ENCODE measurements at regions not wholly inside any gene's neighbourhood (a gene's known extent, or its start where the extent isn't known, plus 50 kb on each side); places are given as distances from the start of the nearest gene placed in this dataset.

- no peak for TF ChIP-seq POLR2A (IDR thresholded peaks at IDR 0.05)
- TF ChIP-seq, protein P1, sequence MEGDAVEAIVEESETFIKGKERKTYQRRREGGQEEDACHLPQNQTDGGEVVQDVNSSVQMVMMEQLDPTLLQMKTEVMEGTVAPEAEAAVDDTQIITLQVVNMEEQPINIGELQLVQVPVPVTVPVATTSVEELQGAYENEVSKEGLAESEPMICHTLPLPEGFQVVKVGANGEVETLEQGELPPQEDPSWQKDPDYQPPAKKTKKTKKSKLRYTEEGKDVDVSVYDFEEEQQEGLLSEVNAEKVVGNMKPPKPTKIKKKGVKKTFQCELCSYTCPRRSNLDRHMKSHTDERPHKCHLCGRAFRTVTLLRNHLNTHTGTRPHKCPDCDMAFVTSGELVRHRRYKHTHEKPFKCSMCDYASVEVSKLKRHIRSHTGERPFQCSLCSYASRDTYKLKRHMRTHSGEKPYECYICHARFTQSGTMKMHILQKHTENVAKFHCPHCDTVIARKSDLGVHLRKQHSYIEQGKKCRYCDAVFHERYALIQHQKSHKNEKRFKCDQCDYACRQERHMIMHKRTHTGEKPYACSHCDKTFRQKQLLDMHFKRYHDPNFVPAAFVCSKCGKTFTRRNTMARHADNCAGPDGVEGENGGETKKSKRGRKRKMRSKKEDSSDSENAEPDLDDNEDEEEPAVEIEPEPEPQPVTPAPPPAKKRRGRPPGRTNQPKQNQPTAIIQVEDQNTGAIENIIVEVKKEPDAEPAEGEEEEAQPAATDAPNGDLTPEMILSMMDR (IDR thresholded peaks at IDR 0.05) = no peak
Observed at GRCh38 chr5:8270246-8270645, 401.3 kb downstream of the MTRR start.
